H1 (cell line): ENCODE measurements at regions not wholly inside any gene's neighbourhood (a gene's known extent, or its start where the extent isn't known, plus 50 kb on each side); places are given as distances from the start of the nearest gene placed in this dataset.

Experiments
- CTCF ChIA-PET: fragments of 300-600 bp; sonication (Branson Sonifier 250); formaldehyde crosslinking; loops from one replicate; lab custom pipeline; 2021; ENCODE audit not compliant: partially characterized antibody; lab: Charles Lee
- POLR2A ChIA-PET: fragments of 300-600 bp; sonication (Branson Sonifier 250); formaldehyde crosslinking; loops from one replicate; lab custom pipeline; 2021; ENCODE audit warnings: inconsistent platforms; ENCODE audit not compliant: partially characterized antibody; lab: Charles Lee
- DNase-seq, 2 experiments: peaks; one replicate each; pipeline versions ENCODE4 v3.0.0 to v3.0.0-alpha.2; 2010 to 2022; ENCODE audit warnings: low spot score in 2 of 2, low read depth in 1 of 2, mixed read lengths in 1 of 2
- FAIRE-seq: peaks from 2 replicates; lab custom pipeline; 2011; peaks lifted over from hg19 to GRCh38; lab: Jason Lieb, UNC
- H2AFZ ChIP-seq: 2 replicates; pipeline ENCODE4 v1.8.1; 2012; ENCODE audit warnings: low read length, inconsistent platforms
- H2AK5ac ChIP-seq: 2 replicates; pipeline ENCODE4 v1.6.1; 2013; ENCODE audit warnings: low read depth, low read length
- H2BK120ac ChIP-seq: replicated peaks from 2 replicates; pipeline ENCODE3; 2013; ENCODE audit warnings: low read depth, low read length, inconsistent platforms
- H2BK12ac ChIP-seq: 2 replicates; pipeline ENCODE4 v1.6.1; 2013; ENCODE audit warnings: low read depth, low read length
- H2BK15ac ChIP-seq: 2 replicates; pipeline ENCODE4 v1.6.1; 2013; ENCODE audit warnings: low read length
- H2BK20ac ChIP-seq: 2 replicates; pipeline ENCODE4 v1.6.1; 2013; ENCODE audit warnings: low read length
- H2BK5ac ChIP-seq: 2 replicates; pipeline ENCODE4 v1.6.1; 2013; ENCODE audit warnings: low read depth, low read length
- H3K14ac ChIP-seq: 2 replicates; pipeline ENCODE4 v1.6.1; 2013; ENCODE audit warnings: inconsistent platforms; ENCODE audit not compliant: insufficient read length
- H3K18ac ChIP-seq: 2 replicates; pipeline ENCODE4 v1.6.1; 2013; ENCODE audit warnings: low read length; ENCODE audit errors: extremely low read depth
- H3K23ac ChIP-seq: 2 replicates; pipeline ENCODE4 v1.6.1; 2013; ENCODE audit warnings: inconsistent platforms; ENCODE audit not compliant: insufficient read length
- H3K23me2 ChIP-seq: 2 replicates; pipeline ENCODE4 v1.6.1; 2013; ENCODE audit warnings: low read depth, low read length
- H3K27ac ChIP-seq: 2 replicates; pipeline ENCODE4 v1.6.1; 2011; ENCODE audit warnings: low read depth, low read length, inconsistent platforms
- H3K27me3 ChIP-seq, 4 experiments: replicated peaks in 1 of 4; 1 replicate in 1 of 4; 2 replicates in 3 of 4; pipeline versions ENCODE4 v1.6.1 to v1.8.1; 2011 to 2013; ENCODE audit warnings: low read length in 3 of 4, mild to moderate bottlenecking in 3 of 4, inconsistent platforms in 2 of 4, mixed read lengths in 2 of 4, moderate library complexity in 1 of 4; ENCODE audit not compliant: control insufficient read depth in 3 of 4, insufficient read depth in 3 of 4; ENCODE audit errors: extremely low read depth in 1 of 4
- H3K36me3 ChIP-seq, 4 experiments: 2 replicates each; pipeline versions ENCODE4 v1.6.1 to v1.8.1; 2011 to 2013; ENCODE audit warnings: mild to moderate bottlenecking in 4 of 4, low read length in 3 of 4, moderate library complexity in 2 of 4, control low read depth in 1 of 4, inconsistent platforms in 1 of 4; ENCODE audit not compliant: insufficient read depth in 4 of 4, control insufficient read depth in 2 of 4
- H3K4ac ChIP-seq: replicated peaks from 2 replicates; pipeline ENCODE3; 2013; ENCODE audit warnings: low read length, low read depth, mixed read lengths, inconsistent platforms; ENCODE audit not compliant: insufficient read length
- H3K4me1 ChIP-seq, 4 experiments: replicated peaks in 1 of 4; 1 replicate in 1 of 4; 2 replicates in 3 of 4; pipeline versions ENCODE4 v1.6.1 to v1.8.1; 2011 to 2013; ENCODE audit warnings: low read length in 3 of 4, inconsistent platforms in 2 of 4, mixed read lengths in 1 of 4; ENCODE audit not compliant: insufficient read depth in 4 of 4, control insufficient read depth in 3 of 4
- H3K4me2 ChIP-seq, 2 experiments: 2 replicates each; pipeline versions ENCODE4 v1.6.1 to v1.8.1; 2011 to 2013; ENCODE audit warnings: low read depth in 2 of 2, low read length in 2 of 2, control low read depth in 1 of 2, inconsistent platforms in 1 of 2, mild to moderate bottlenecking in 1 of 2; ENCODE audit not compliant: insufficient read depth in 1 of 2
- H3K4me3 ChIP-seq, 4 experiments: fragments of 200-600, 300-600 bp in 1 of 4; sonication (generic), shearing (Covaris generic), sonication (Bioruptor Twin) in 1 of 4; 2 replicates each; pipeline versions ENCODE4 v1.5.1 to v1.8.1; 2011 to 2016; ENCODE audit warnings: low read length in 4 of 4, low read depth in 3 of 4, control low read depth in 2 of 4, inconsistent platforms in 2 of 4, mild to moderate bottlenecking in 2 of 4, mixed read lengths in 1 of 4, moderate library complexity in 1 of 4; ENCODE audit not compliant: insufficient read depth in 2 of 4; ENCODE audit errors: extremely low read depth in 1 of 4
- H3K56ac ChIP-seq: replicated peaks from 2 replicates; pipeline ENCODE3; 2013; ENCODE audit warnings: low read depth, mild to moderate bottlenecking, mixed read lengths, low read length, inconsistent platforms; ENCODE audit not compliant: insufficient read length
- H3K79me1 ChIP-seq: 2 replicates; pipeline ENCODE4 v1.6.1; 2013; ENCODE audit warnings: low read depth, low read length, control low read depth
- H3K79me2 ChIP-seq, 2 experiments: 2 replicates each; pipeline versions ENCODE4 v1.6.1 to v1.8.1; 2012 to 2013; ENCODE audit warnings: low read length in 2 of 2, mild to moderate bottlenecking in 2 of 2, inconsistent platforms in 1 of 2; ENCODE audit not compliant: insufficient read depth in 2 of 2, control insufficient read depth in 1 of 2
- H3K9ac ChIP-seq, 4 experiments: replicated peaks in 1 of 4; 1 replicate in 1 of 4; 2 replicates in 3 of 4; pipeline versions ENCODE4 v1.6.1 to v1.8.1; 2011 to 2013; ENCODE audit warnings: low read depth in 3 of 4, low read length in 3 of 4, control low read depth in 2 of 4, mild to moderate bottlenecking in 2 of 4, moderate library complexity in 2 of 4, inconsistent platforms in 1 of 4; ENCODE audit errors: extremely low read depth in 1 of 4
- H3K9me3 ChIP-seq, 2 experiments: 2 replicates each; pipeline versions ENCODE4 v1.6.1 to v1.8.1; 2012 to 2013; ENCODE audit warnings: mild to moderate bottlenecking in 2 of 2, moderate library complexity in 2 of 2, control low read depth in 1 of 2, inconsistent platforms in 1 of 2, low read depth in 1 of 2, low read length in 1 of 2, mixed read lengths in 1 of 2; ENCODE audit not compliant: insufficient read depth in 2 of 2
- H4K20me1 ChIP-seq, 2 experiments: replicated peaks in 1 of 2; 2 replicates each; pipeline versions ENCODE3 to v1.8.1; 2011 to 2013; ENCODE audit warnings: inconsistent platforms in 2 of 2, low read length in 2 of 2, mild to moderate bottlenecking in 1 of 2; ENCODE audit not compliant: insufficient read depth in 2 of 2, control insufficient read depth in 1 of 2
- H4K5ac ChIP-seq: 2 replicates; pipeline ENCODE4 v1.6.1; 2013; ENCODE audit warnings: low read length, low read depth, mixed read lengths, inconsistent platforms; ENCODE audit not compliant: insufficient read length
- H4K8ac ChIP-seq: 2 replicates; pipeline ENCODE4 v1.8.0; 2013; ENCODE audit warnings: mild to moderate bottlenecking, moderate library complexity, low read length, inconsistent platforms; ENCODE audit not compliant: insufficient read depth; ENCODE audit errors: extremely low read depth
- H4K91ac ChIP-seq: replicated peaks from 2 replicates; pipeline ENCODE3; 2013; ENCODE audit warnings: low read length, mixed read lengths, inconsistent platforms; ENCODE audit not compliant: insufficient read length
- CHD1 ChIP-seq: IDR thresholded peaks from 2 replicates; pipeline ENCODE4 v1.6.1; 2012; ENCODE audit warnings: low read depth, low read length, improper control_type of control experiment
- E2F6 ChIP-seq: IDR thresholded peaks from 2 replicates; pipeline ENCODE4 v1.6.1; 2012; ENCODE audit warnings: inconsistent platforms
- SUZ12 ChIP-seq: fragments of 200-600 bp; sonication (generic); IDR thresholded peaks from 2 replicates; pipeline ENCODE4 v1.6.1; 2012; ENCODE audit warnings: mild to moderate bottlenecking, inconsistent platforms, low read length, moderate library complexity, mixed read lengths
- TAF7 ChIP-seq: optimal IDR thresholded peaks from 2 replicates; pipeline ENCODE3; 2011; ENCODE audit warnings: low read depth, mild to moderate bottlenecking, inconsistent platforms, low read length, moderate library complexity, borderline replicate concordance
- WGBS, 2 experiments: shearing (Covaris generic) in 1 of 2; methylation state at CpG; one replicate each; pipeline versions ENCODE4 v1.1.6 to v1.1.7; 2013 to 2015; ENCODE audit warnings: low lambda C conversion rate in 2 of 2, mixed read lengths in 2 of 2, inconsistent platforms in 1 of 2, low coverage in 1 of 2, missing lambda C conversion rate in 1 of 2; ENCODE audit not compliant: insufficient replicate concordance in 2 of 2, insufficient coverage in 1 of 2, insufficient read length in 1 of 2; ENCODE audit errors: extremely low coverage in 1 of 2, missing lambda C conversion rate in 1 of 2; 5-methylcytosine and 5-hydroxymethylcytosine counted together

GRCh38 chr2:217623281-217623912 lies 379.4 kb downstream of the TNS1 start:
- Histone ChIP-seq H2BK15ac (no peak overlapping the region), H3K79me1 (no peaks in the 10 kb centered on the region), H2BK120ac (no peak overlapping the region), H3K18ac (no peak overlapping the region), H2BK20ac (no peak overlapping the region), H3K4ac (no peak overlapping the region), H2AFZ (no peak overlapping the region), H3K27ac (no peak overlapping the region), H3K4me3 (no peak overlapping the region), H3K79me2 (no peaks in the 10 kb centered on the region), H2AK5ac (no peak overlapping the region), H3K36me3 (no peaks in the 10 kb centered on the region), H4K91ac (no peak overlapping the region), H2BK5ac (no peak overlapping the region), H3K4me1 (peaks cover 3 to 14% (median 9%) of the 10 kb centered on the region in 4 experiments; a peak in 5 of 7 replicates), H4K8ac (no peak overlapping the region), H3K9ac (no peak overlapping the region), H3K27me3 (no peaks in the 10 kb centered on the region), H2BK12ac (no peak overlapping the region), H3K23me2 (no peaks in the 10 kb centered on the region), H3K23ac (no peak overlapping the region), H3K9me3 (no peaks in the 10 kb centered on the region), H3K56ac (no peak overlapping the region), H4K20me1 (no peaks in the 10 kb centered on the region), H4K5ac (no peak overlapping the region), H3K14ac (no peak overlapping the region), H3K4me2 (no peak overlapping the region)
- POLR2A ChIA-PET, result no interaction called here
- DNase-seq, result no peak
- WGBS, 2 experiments, result 89% methylated on average over 2 of the region's 2 CpGs; no CpG with 5 or more reads in 1 of the 2 experiments
- CTCF ChIA-PET, result interaction anchor here (1.2 to 2.9 kb wide), 2 partner anchors 16 to 27 kb away, joined by 3 to 16 read pairs; no protein-coding TSS in a partner anchor
- no peak for TF ChIP-seq TAF7
- TF ChIP-seq CHD1, result no peak
- TF ChIP-seq E2F6, result no peak
- no peak for TF ChIP-seq SUZ12
- FAIRE-seq, result no peak
